ENCODE measurements at regions not wholly inside any gene's neighbourhood (a gene's known extent, or its start where the extent isn't known, plus 50 kb on each side); places are given as distances from the start of the nearest gene placed in this dataset.

DNA sequence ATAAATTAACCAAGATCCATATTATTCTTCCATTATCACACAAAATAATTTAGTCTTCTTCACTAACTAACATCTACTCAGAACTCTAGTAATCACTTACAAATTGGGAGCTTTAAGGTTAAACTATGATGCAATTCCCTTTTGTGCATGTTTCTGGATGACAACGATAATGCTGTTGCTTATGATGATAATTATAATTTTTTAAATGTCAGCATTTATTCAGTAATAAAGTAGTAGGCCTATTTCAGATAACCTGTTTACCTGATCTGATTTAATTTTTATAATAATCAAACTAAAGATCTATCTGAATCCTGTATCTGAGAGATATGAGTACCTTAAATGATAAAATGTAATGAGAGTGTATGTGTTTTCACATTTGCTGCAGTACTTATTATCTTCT, 507.8 kb upstream of the GRID2 start:
- TF ChIP-seq, protein P1, sequence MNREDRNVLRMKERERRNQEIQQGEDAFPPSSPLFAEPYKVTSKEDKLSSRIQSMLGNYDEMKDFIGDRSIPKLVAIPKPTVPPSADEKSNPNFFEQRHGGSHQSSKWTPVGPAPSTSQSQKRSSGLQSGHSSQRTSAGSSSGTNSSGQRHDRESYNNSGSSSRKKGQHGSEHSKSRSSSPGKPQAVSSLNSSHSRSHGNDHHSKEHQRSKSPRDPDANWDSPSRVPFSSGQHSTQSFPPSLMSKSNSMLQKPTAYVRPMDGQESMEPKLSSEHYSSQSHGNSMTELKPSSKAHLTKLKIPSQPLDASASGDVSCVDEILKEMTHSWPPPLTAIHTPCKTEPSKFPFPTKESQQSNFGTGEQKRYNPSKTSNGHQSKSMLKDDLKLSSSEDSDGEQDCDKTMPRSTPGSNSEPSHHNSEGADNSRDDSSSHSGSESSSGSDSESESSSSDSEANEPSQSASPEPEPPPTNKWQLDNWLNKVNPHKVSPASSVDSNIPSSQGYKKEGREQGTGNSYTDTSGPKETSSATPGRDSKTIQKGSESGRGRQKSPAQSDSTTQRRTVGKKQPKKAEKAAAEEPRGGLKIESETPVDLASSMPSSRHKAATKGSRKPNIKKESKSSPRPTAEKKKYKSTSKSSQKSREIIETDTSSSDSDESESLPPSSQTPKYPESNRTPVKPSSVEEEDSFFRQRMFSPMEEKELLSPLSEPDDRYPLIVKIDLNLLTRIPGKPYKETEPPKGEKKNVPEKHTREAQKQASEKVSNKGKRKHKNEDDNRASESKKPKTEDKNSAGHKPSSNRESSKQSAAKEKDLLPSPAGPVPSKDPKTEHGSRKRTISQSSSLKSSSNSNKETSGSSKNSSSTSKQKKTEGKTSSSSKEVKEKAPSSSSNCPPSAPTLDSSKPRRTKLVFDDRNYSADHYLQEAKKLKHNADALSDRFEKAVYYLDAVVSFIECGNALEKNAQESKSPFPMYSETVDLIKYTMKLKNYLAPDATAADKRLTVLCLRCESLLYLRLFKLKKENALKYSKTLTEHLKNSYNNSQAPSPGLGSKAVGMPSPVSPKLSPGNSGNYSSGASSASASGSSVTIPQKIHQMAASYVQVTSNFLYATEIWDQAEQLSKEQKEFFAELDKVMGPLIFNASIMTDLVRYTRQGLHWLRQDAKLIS (CRISPR knock-in tag; IDR thresholded peaks at IDR 0.05; ENCODE audit: borderline replicate concordance): no peak
- no peak for TF ChIP-seq MXD4 (CRISPR knock-in tag; IDR thresholded peaks at IDR 0.05; ENCODE audit: borderline replicate concordance)
- TF ChIP-seq, protein P2, sequence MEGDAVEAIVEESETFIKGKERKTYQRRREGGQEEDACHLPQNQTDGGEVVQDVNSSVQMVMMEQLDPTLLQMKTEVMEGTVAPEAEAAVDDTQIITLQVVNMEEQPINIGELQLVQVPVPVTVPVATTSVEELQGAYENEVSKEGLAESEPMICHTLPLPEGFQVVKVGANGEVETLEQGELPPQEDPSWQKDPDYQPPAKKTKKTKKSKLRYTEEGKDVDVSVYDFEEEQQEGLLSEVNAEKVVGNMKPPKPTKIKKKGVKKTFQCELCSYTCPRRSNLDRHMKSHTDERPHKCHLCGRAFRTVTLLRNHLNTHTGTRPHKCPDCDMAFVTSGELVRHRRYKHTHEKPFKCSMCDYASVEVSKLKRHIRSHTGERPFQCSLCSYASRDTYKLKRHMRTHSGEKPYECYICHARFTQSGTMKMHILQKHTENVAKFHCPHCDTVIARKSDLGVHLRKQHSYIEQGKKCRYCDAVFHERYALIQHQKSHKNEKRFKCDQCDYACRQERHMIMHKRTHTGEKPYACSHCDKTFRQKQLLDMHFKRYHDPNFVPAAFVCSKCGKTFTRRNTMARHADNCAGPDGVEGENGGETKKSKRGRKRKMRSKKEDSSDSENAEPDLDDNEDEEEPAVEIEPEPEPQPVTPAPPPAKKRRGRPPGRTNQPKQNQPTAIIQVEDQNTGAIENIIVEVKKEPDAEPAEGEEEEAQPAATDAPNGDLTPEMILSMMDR (IDR thresholded peaks at IDR 0.05): no peak
- TF ChIP-seq SP1 (CRISPR knock-in tag; conservative IDR thresholded peaks at IDR 0.05): no peak
